MCF 10A (cell line): ENCODE measurements at regions not wholly inside any gene's neighbourhood (a gene's known extent, or its start where the extent isn't known, plus 50 kb on each side); places are given as distances from the start of the nearest gene placed in this dataset.
A peak's percentile ranks its signal among the peaks of the same experiment; 100 is the strongest.
"Not testable (repeated sequence)": the region's sequence is repeated elsewhere in the genome, so short reads cannot be mapped to it uniquely, and the experiment has no call there.

Experiments
- BruUV-seq: library from RNA; stranded (reverse); fragments of 400-500 nt; replicated peaks from 2 replicates; lab custom pipeline; 2021; lab: Mats Ljungman, UMichigan
- CTCF ChIA-PET: fragments of 300-600 bp; sonication (Branson Sonifier 250); formaldehyde crosslinking; extraction: SDS; loops from one replicate; lab custom pipeline; 2021; ENCODE audit warnings: antibody characterized with exemption, inconsistent platforms; lab: Yijun Ruan, JAX
- POLR2A ChIA-PET: fragments of 300-600, 350-650 bp; sonication (Branson Sonifier 250); formaldehyde crosslinking; extraction: SDS; loops from one replicate; lab custom pipeline; 2020; ENCODE audit warnings: antibody characterized with exemption, inconsistent platforms; lab: Yijun Ruan, JAX
- DNase-seq: peaks from one replicate; pipeline ENCODE4 v3.0.0-alpha.2; 2018; ENCODE audit not compliant: unreplicated experiment
- H3K27ac Mint-ChIP-seq: one replicate; pipeline ENCODE4 v1.8.0; 2022; ENCODE audit warnings: mild to moderate bottlenecking, low read depth, mixed read lengths; ENCODE audit not compliant: unreplicated experiment
- H3K27me3 Mint-ChIP-seq: one replicate; pipeline ENCODE4 v1.8.0; 2022; ENCODE audit warnings: mixed read lengths; ENCODE audit not compliant: insufficient read depth, unreplicated experiment
- H3K36me3 Mint-ChIP-seq: one replicate; pipeline ENCODE4 v1.8.0; 2022; ENCODE audit warnings: mild to moderate bottlenecking, moderate library complexity, mixed read lengths; ENCODE audit not compliant: insufficient read depth, unreplicated experiment
- H3K4me1 Mint-ChIP-seq: one replicate; pipeline ENCODE4 v1.8.0; 2022; ENCODE audit warnings: mixed read lengths; ENCODE audit not compliant: insufficient read depth, unreplicated experiment
- H3K4me3 Mint-ChIP-seq: one replicate; pipeline ENCODE4 v1.8.0; 2022; ENCODE audit warnings: mild to moderate bottlenecking, moderate library complexity, mixed read lengths; ENCODE audit not compliant: unreplicated experiment
- H3K9me3 Mint-ChIP-seq: one replicate; pipeline ENCODE4 v1.8.0; 2022; ENCODE audit warnings: mixed read lengths; ENCODE audit not compliant: unreplicated experiment
- intact Hi-C: fragments of 100-400 bp; cut with micrococcal nuclease; formaldehyde crosslinking; loops from 2 replicates; pipeline ENCODE4 v1.14.1; 2022

GRCh38 chr7:9919-10318 is 182.5 kb upstream of the FAM20C start:
- H3K9me3 Mint-ChIP-seq, intact Hi-C loops, H3K36me3 Mint-ChIP-seq, POLR2A ChIA-PET, H3K27me3 Mint-ChIP-seq, DNase-seq, H3K4me1 Mint-ChIP-seq, H3K27ac Mint-ChIP-seq, CTCF ChIA-PET, BruUV-seq, H3K4me3 Mint-ChIP-seq: not testable (repeated sequence)

- H3K4me1 Mint-ChIP-seq, intact Hi-C loops, H3K36me3 Mint-ChIP-seq, DNase-seq, BruUV-seq, POLR2A ChIA-PET, H3K4me3 Mint-ChIP-seq, CTCF ChIA-PET, H3K27ac Mint-ChIP-seq, H3K27me3 Mint-ChIP-seq, H3K9me3 Mint-ChIP-seq: not testable (repeated sequence)
Observed at GRCh38 chr7:32565-33280, 159.6 kb upstream of the FAM20C start.

DNA sequence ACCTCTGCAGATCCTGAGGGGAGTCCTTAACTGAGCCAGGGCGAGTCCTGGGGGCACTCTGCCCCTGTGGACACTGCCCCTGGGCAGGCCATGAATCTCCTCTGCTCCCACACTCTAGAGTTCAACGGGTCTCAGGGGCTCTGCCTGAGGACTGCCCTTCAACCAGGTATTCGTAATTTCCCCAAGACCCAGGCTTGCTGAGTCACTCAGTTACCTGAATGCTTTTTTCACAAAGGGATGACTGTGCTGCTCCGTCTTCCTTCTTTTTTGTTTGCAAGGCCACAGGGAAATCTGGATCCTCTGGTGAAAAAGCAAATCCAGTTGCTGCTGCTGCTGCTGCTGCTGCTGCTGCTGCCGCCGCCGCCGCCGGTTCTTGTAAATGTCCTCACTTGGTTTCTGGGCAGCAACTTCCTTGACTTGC is 157.2 kb upstream of the FAM20C start:
- CTCF ChIA-PET, H3K27me3 Mint-ChIP-seq, H3K4me1 Mint-ChIP-seq, BruUV-seq, H3K36me3 Mint-ChIP-seq, H3K4me3 Mint-ChIP-seq, POLR2A ChIA-PET, intact Hi-C loops, H3K9me3 Mint-ChIP-seq, H3K27ac Mint-ChIP-seq: not testable (repeated sequence)
- DNase-seq, result peak; percentile 16

GRCh38 chr7:36539-36938 is 155.8 kb upstream of the FAM20C start:
- H3K4me3 Mint-ChIP-seq, BruUV-seq, POLR2A ChIA-PET, H3K27ac Mint-ChIP-seq, CTCF ChIA-PET, H3K4me1 Mint-ChIP-seq, H3K9me3 Mint-ChIP-seq, H3K27me3 Mint-ChIP-seq, DNase-seq, H3K36me3 Mint-ChIP-seq, intact Hi-C loops: not testable (repeated sequence)

- H3K9me3 Mint-ChIP-seq, BruUV-seq, CTCF ChIA-PET, H3K4me3 Mint-ChIP-seq, H3K27me3 Mint-ChIP-seq, H3K36me3 Mint-ChIP-seq, DNase-seq, POLR2A ChIA-PET, H3K4me1 Mint-ChIP-seq, intact Hi-C loops, H3K27ac Mint-ChIP-seq: not testable (repeated sequence)
Observed at GRCh38 chr7:37656-38055, 154.7 kb upstream of the FAM20C start.

DNA sequence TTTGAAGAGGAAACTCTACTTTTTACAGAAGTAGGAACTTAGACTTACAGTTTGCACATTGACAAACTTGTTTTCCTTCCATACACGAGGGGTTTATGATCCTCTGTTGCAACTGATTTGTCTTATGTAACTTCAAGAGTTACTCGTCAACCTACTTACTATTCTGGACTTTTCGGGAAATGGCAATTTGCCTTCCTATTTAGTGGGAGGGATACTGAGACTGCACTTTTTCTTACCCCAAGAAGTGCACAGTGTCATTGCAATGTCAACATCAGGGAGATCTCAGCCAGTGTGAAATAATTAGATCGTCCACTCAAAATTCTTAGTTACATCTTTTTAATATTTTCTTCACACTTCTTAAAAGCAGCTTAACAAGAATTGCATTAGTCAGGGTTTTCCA is 153.9 kb upstream of the FAM20C start:
- DNase-seq, BruUV-seq, intact Hi-C loops, H3K27ac Mint-ChIP-seq, H3K9me3 Mint-ChIP-seq, H3K4me3 Mint-ChIP-seq, H3K4me1 Mint-ChIP-seq, POLR2A ChIA-PET, CTCF ChIA-PET, H3K36me3 Mint-ChIP-seq: not testable (repeated sequence)
- peaks cover 18% of the 10 kb centered on the region for H3K27me3 Mint-ChIP-seq

DNA sequence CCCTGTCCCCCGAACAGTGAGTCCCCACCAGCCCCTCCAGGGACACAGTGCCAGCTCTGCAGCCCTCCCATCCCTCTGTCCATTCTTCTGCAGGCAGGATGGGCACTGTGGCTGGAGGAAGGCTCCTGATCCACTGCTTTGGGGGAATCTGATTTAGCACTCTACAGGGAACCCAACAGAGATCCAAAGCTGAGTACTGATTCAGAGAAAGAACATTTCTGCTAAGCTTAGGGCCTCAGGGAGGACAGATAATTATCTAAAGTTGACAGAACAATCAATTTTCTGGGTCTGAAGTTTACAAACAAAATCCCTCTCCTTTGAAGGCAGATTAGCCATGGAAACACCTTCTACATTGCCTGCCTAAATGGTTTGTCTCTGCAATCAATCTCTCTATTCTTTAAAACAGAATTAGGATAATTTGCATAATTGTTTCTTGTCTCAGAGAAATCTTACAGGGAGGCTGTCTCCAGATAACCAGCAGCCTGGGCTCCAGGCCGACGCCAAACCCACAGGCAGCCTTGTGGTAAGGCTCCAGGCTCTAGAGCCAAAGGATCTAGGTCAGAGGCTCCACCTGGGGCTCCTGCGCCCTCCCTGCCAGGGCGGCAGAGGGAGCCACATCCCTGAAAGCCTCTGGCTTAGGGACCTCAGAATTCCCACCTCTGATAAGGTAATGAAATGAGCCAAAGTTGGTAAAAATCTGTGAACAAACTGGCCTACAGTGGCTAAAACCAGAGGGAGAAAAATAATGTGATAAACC is 152.2 kb upstream of the FAM20C start:
- H3K36me3 Mint-ChIP-seq, CTCF ChIA-PET, H3K4me3 Mint-ChIP-seq, H3K4me1 Mint-ChIP-seq, H3K9me3 Mint-ChIP-seq, POLR2A ChIA-PET, intact Hi-C loops, H3K27ac Mint-ChIP-seq, BruUV-seq: not testable (repeated sequence)
- H3K27me3 Mint-ChIP-seq, result peaks cover 19% of the 10 kb centered on the region
- peak; percentile 21 for DNase-seq
